IMR-90 (cell line): ENCODE measurements at regions not wholly inside any gene's neighbourhood (a gene's known extent, or its start where the extent isn't known, plus 50 kb on each side); places are given as distances from the start of the nearest gene placed in this dataset.

Source experiments
- ATAC-seq: fragments of 200-7000 bp; cut with Tn5 transposase; 2 replicates; pipeline ENCODE4 v1.9.1; 2020; ENCODE audit warnings: low read depth, mild to moderate bottlenecking, moderate library complexity
- BruUV-seq: library from RNA; stranded (reverse); fragments of 400-500 nt; replicated peaks from 2 replicates; lab custom pipeline; 2021; lab: Mats Ljungman, UMichigan
- CTCF ChIA-PET: fragments of 300-600 bp; formaldehyde crosslinking; extraction: SDS; loops from one replicate; lab custom pipeline; 2021; ENCODE audit warnings: antibody characterized with exemption; lab: Yijun Ruan, JAX
- POLR2A ChIA-PET: fragments of 300-600 bp; sonication (Branson Sonifier 250); formaldehyde crosslinking; loops from one replicate; lab custom pipeline; 2022; ENCODE audit warnings: antibody characterized with exemption; ENCODE audit not compliant: unreplicated experiment; lab: Charles Lee
- DNase-seq: peaks from one replicate; pipeline ENCODE4 v3.0.0; 2013
- H2AFZ ChIP-seq: replicated peaks from 2 replicates; pipeline ENCODE3; 2013; ENCODE audit warnings: low read length, mild to moderate bottlenecking; ENCODE audit not compliant: poor library complexity
- H2AK5ac ChIP-seq: 2 replicates; pipeline ENCODE4 v1.6.1; 2013; ENCODE audit warnings: low read depth, low read length, inconsistent platforms
- H2AK9ac ChIP-seq: replicated peaks from 2 replicates; pipeline ENCODE3; 2013; ENCODE audit warnings: mild to moderate bottlenecking, low read depth, low read length, moderate library complexity; ENCODE audit not compliant: poor library complexity
- H2BK120ac ChIP-seq: 2 replicates; pipeline ENCODE4 v1.6.1; 2013; ENCODE audit warnings: low read depth, low read length, inconsistent platforms
- H2BK15ac ChIP-seq: 3 replicates; pipeline ENCODE4 v1.6.1; 2013; ENCODE audit warnings: low read depth, low read length, inconsistent platforms
- H2BK20ac ChIP-seq: 2 replicates; pipeline ENCODE4 v1.6.1; 2013; ENCODE audit warnings: low read depth, mild to moderate bottlenecking, inconsistent platforms, low read length, moderate library complexity
- H2BK5ac ChIP-seq: 2 replicates; pipeline ENCODE4 v1.6.1; 2013; ENCODE audit warnings: mild to moderate bottlenecking, low read depth, low read length, inconsistent platforms; ENCODE audit not compliant: poor library complexity, severe bottlenecking
- H3K14ac ChIP-seq: replicated peaks from 2 replicates; pipeline ENCODE4 v1.6.1; 2013; ENCODE audit warnings: low read depth, low read length, inconsistent platforms
- H3K18ac ChIP-seq: 2 replicates; pipeline ENCODE4 v1.6.1; 2013; ENCODE audit warnings: low read depth, low read length, control low read depth
- H3K23ac ChIP-seq: 2 replicates; pipeline ENCODE4 v1.6.1; 2013; ENCODE audit warnings: low read depth, low read length, inconsistent platforms
- H3K27ac ChIP-seq: 2 replicates; pipeline ENCODE4 v1.5.1; 2013; ENCODE audit warnings: mild to moderate bottlenecking, control low read depth, low read length; ENCODE audit not compliant: insufficient read depth
- H3K27me3 ChIP-seq: 2 replicates; pipeline ENCODE4 v1.6.1; 2013; ENCODE audit warnings: low read length; ENCODE audit not compliant: control insufficient read depth, insufficient read depth
- H3K36me3 ChIP-seq: 2 replicates; pipeline ENCODE4 v1.6.1; 2013; ENCODE audit warnings: low read length, mixed read lengths; ENCODE audit not compliant: control insufficient read depth, insufficient read depth
- H3K4ac ChIP-seq: 2 replicates; pipeline ENCODE4 v1.6.1; 2013; ENCODE audit warnings: low read depth, low read length, inconsistent platforms
- H3K4me1 ChIP-seq: 2 replicates; pipeline ENCODE4 v1.6.1; 2013; ENCODE audit warnings: low read length, mixed read lengths; ENCODE audit not compliant: control insufficient read depth, insufficient read depth
- H3K4me2 ChIP-seq: 2 replicates; pipeline ENCODE4 v1.6.1; 2013; ENCODE audit warnings: low read depth, mild to moderate bottlenecking, control low read depth, low read length, moderate library complexity
- H3K4me3 ChIP-seq: 2 replicates; pipeline ENCODE4 v1.5.1; 2013; ENCODE audit warnings: low read depth, mild to moderate bottlenecking, control low read depth, low read length, moderate library complexity; ENCODE audit not compliant: insufficient read depth
- H3K56ac ChIP-seq: 2 replicates; pipeline ENCODE4 v1.6.1; 2013; ENCODE audit warnings: low read length, inconsistent platforms; ENCODE audit not compliant: insufficient read depth; ENCODE audit errors: extremely low read depth
- H3K79me1 ChIP-seq, 2 experiments: 2 replicates each; pipeline ENCODE4 v1.6.1; 2013; ENCODE audit warnings: low read length in 2 of 2, inconsistent platforms in 1 of 2, low read depth in 1 of 2
- H3K9ac ChIP-seq: 2 replicates; pipeline ENCODE4 v1.6.1; 2013; ENCODE audit warnings: low read depth, low read length, control low read depth
- H3K9me1 ChIP-seq: 2 replicates; pipeline ENCODE4 v1.6.1; 2013; ENCODE audit warnings: low read length, inconsistent platforms; ENCODE audit not compliant: insufficient read depth
- H3K9me3 ChIP-seq: 2 replicates; pipeline ENCODE4 v1.6.1; 2013; ENCODE audit warnings: low read length; ENCODE audit not compliant: control insufficient read depth, insufficient read depth
- H4K20me1 ChIP-seq: 2 replicates; pipeline ENCODE4 v1.6.1; 2013; ENCODE audit warnings: low read length, inconsistent platforms; ENCODE audit not compliant: insufficient read depth
- H4K5ac ChIP-seq: 2 replicates; pipeline ENCODE4 v1.6.1; 2013; ENCODE audit warnings: mild to moderate bottlenecking, low read depth, low read length, control low read depth
- H4K8ac ChIP-seq, 2 experiments: 2 replicates each; pipeline ENCODE4 v1.6.1; 2013; ENCODE audit warnings: low read depth in 2 of 2, low read length in 2 of 2, control low read depth in 1 of 2, inconsistent platforms in 1 of 2
- H4K91ac ChIP-seq: 2 replicates; pipeline ENCODE4 v1.6.1; 2013; ENCODE audit warnings: low read depth, low read length, inconsistent platforms; ENCODE audit not compliant: insufficient read depth
- BHLHE40 ChIP-seq: fragments of 150-350 bp; IDR thresholded peaks from 2 replicates; pipeline ENCODE4 v1.6.1; 2016; ENCODE audit warnings: mild to moderate bottlenecking, low read depth, low read length
- CEBPB ChIP-seq: IDR thresholded peaks from 2 replicates; pipeline ENCODE4 v1.6.1; 2012; ENCODE audit warnings: low read depth, low read length, improper control_type of control experiment
- CHD1 ChIP-seq: IDR thresholded peaks from 2 replicates; pipeline ENCODE4 v1.6.1; 2012; ENCODE audit warnings: low read depth, low read length, improper control_type of control experiment
- CTCF ChIP-seq: conservative IDR thresholded peaks from 2 replicates; pipeline ENCODE4 v1.5.1; 2012; ENCODE audit warnings: mild to moderate bottlenecking, low read depth, low read length, improper control_type of control experiment
- FOS ChIP-seq: fragments of 150-350 bp; IDR thresholded peaks from 2 replicates; pipeline ENCODE4 v1.6.1; 2016; ENCODE audit warnings: low read depth, low read length
- MAFK ChIP-seq: IDR thresholded peaks from 2 replicates; pipeline ENCODE4 v1.6.1; 2012; ENCODE audit warnings: low read depth, low read length, improper control_type of control experiment
- MAZ ChIP-seq: IDR thresholded peaks from 2 replicates; pipeline ENCODE4 v1.6.1; 2012; ENCODE audit warnings: low read depth, mild to moderate bottlenecking, low read length, improper control_type of control experiment, moderate library complexity, borderline replicate concordance
- MXI1 ChIP-seq: IDR thresholded peaks from 2 replicates; pipeline ENCODE4 v1.6.1; 2012; ENCODE audit warnings: low read depth, mild to moderate bottlenecking, low read length, moderate library complexity, borderline replicate concordance
- NFE2L2 ChIP-seq: fragments of 150-350 bp; IDR thresholded peaks from 2 replicates; pipeline ENCODE4 v1.6.1; 2016; ENCODE audit warnings: low read depth, mild to moderate bottlenecking, low read length
- POLR2A ChIP-seq: IDR thresholded peaks from 2 replicates; pipeline ENCODE4 v1.6.1; 2012; ENCODE audit warnings: mild to moderate bottlenecking, low read depth, low read length
- RAD21 ChIP-seq: IDR thresholded peaks from 2 replicates; pipeline ENCODE4 v1.6.1; 2012; ENCODE audit warnings: low read length, improper control_type of control experiment
- RCOR1 ChIP-seq: IDR thresholded peaks from 2 replicates; pipeline ENCODE4 v1.6.1; 2012; ENCODE audit warnings: mild to moderate bottlenecking, low read length, improper control_type of control experiment; ENCODE audit not compliant: insufficient replicate concordance
- RFX5 ChIP-seq: IDR thresholded peaks from 2 replicates; pipeline ENCODE4 v1.8.0; 2012; ENCODE audit warnings: low read depth, mild to moderate bottlenecking, low read length, moderate library complexity
- SMC3 ChIP-seq: fragments of 150-350 bp; IDR thresholded peaks from 2 replicates; pipeline ENCODE4 v1.6.1; 2016; ENCODE audit warnings: low read depth, mild to moderate bottlenecking, antibody characterized with exemption, low read length, moderate library complexity
- USF2 ChIP-seq: fragments of 150-350 bp; IDR thresholded peaks from 2 replicates; pipeline ENCODE4 v1.6.1; 2017; ENCODE audit warnings: mild to moderate bottlenecking, antibody characterized with exemption, low read length, low read depth
- WGBS, 2 experiments: methylation state at CpG; one replicate each; pipeline versions ENCODE4 v1.1.5 to v1.1.7; 2013; ENCODE audit warnings: missing lambda C conversion rate in 2 of 2; ENCODE audit not compliant: insufficient read length in 1 of 2; ENCODE audit errors: extremely low coverage in 2 of 2; 5-methylcytosine and 5-hydroxymethylcytosine counted together
- dilution Hi-C: fragments of 300-500 bp; cut with HindIII; formaldehyde crosslinking; loops from one replicate; pipeline ENCODE4 v1.14.3; 2018; ENCODE audit warnings: low sequenced_read_pairs; ENCODE audit not compliant: unreplicated experiment
- in situ Hi-C: fragments of 300-500 bp; cut with MboI; formaldehyde crosslinking; loops from 3 replicates; pipeline ENCODE4 v1.14.3; 2019; ENCODE audit warnings: low sequenced_read_pairs, inconsistent platforms, mixed read lengths
- intact Hi-C: fragments of 100-400 bp; cut with micrococcal nuclease; formaldehyde crosslinking; loops from 2 replicates; pipeline ENCODE4 v1.10.0; 2022
- TF ChIP-seq, protein P1 (sequence below): fragments of 150-350 bp; IDR thresholded peaks from 2 replicates; pipeline ENCODE4 v1.6.1; 2016; ENCODE audit warnings: low read depth, mild to moderate bottlenecking, low read length, moderate library complexity, borderline replicate concordance

DNA sequence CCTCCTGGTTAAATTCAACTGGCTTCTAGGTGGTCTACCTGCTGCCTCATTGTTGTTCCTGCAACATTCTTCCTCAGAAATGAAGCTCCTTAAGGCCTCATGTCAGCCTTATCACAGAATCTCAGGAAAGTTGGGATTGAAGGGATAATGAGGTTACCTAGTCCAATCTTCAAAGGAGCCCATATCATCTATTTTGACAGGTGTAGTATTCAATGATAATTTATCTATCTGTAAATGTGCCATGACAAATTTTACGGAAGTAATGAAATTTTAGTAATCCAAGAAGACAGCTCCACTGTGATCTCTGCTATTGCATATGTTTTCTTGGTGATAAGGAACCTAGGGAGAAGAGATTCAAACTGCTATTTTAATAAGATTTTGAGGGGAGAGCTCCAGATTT lies 973.8 kb downstream of the ROBO2 start:
- no CpG with 5 or more reads among the region's 1 CpG for WGBS, 2 experiments
- no peak overlapping the region for H2BK5ac ChIP-seq
- no TSS peak for BruUV-seq
- no peak overlapping the region for H2BK120ac ChIP-seq
- H3K27me3 ChIP-seq: no peaks in the 10 kb centered on the region
- H3K4ac ChIP-seq: no peak overlapping the region
- no peaks in the 10 kb centered on the region for H3K4me1 ChIP-seq
- H4K91ac ChIP-seq: no peak overlapping the region
- in situ Hi-C loops (no loop called here), intact Hi-C loops (no loop called here), dilution Hi-C loops (no loop called here)
- H3K4me3 ChIP-seq: no peak overlapping the region
- H4K20me1 ChIP-seq: no peaks in the 10 kb centered on the region
- H3K9me3 ChIP-seq: no peaks in the 10 kb centered on the region
- no peak overlapping the region for H2AK5ac ChIP-seq
- ChIA-PET CTCF (interaction anchor here (1.1 to 1.8 kb wide), 2 partner anchors 18 to 93 kb away, joined by 3 to 4 read pairs; no protein-coding TSS in a partner anchor), POLR2A (no interaction called here)
- no peak for TF ChIP-seq RFX5
- TF ChIP-seq NFE2L2: no peak
- TF ChIP-seq MAFK: no peak
- TF ChIP-seq RCOR1: no peak
- TF ChIP-seq SMC3: no peak
- no peak for TF ChIP-seq POLR2A
- TF ChIP-seq, protein P1, sequence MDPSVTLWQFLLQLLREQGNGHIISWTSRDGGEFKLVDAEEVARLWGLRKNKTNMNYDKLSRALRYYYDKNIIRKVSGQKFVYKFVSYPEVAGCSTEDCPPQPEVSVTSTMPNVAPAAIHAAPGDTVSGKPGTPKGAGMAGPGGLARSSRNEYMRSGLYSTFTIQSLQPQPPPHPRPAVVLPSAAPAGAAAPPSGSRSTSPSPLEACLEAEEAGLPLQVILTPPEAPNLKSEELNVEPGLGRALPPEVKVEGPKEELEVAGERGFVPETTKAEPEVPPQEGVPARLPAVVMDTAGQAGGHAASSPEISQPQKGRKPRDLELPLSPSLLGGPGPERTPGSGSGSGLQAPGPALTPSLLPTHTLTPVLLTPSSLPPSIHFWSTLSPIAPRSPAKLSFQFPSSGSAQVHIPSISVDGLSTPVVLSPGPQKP: no peak
- TF ChIP-seq CEBPB: no peak
- TF ChIP-seq MXI1: no peak
- no peak for TF ChIP-seq USF2
- TF ChIP-seq MAZ: no peak
- no peak for TF ChIP-seq CTCF
- no peak for TF ChIP-seq CHD1
- TF ChIP-seq BHLHE40: no peak
- no peak for TF ChIP-seq FOS
- no peak for TF ChIP-seq RAD21
- H2BK20ac ChIP-seq: no peak overlapping the region
- no peak overlapping the region for H3K4me2 ChIP-seq
- H3K18ac ChIP-seq: no peak overlapping the region
- H3K9ac ChIP-seq: no peak overlapping the region
- H2AK9ac ChIP-seq: no peak overlapping the region
- no peak overlapping the region for H4K5ac ChIP-seq
- no peaks in the 10 kb centered on the region for H3K79me1 ChIP-seq
- no peak overlapping the region for H3K27ac ChIP-seq
- no peaks in the 10 kb centered on the region for H3K36me3 ChIP-seq
- no peak overlapping the region for H3K14ac ChIP-seq
- ATAC-seq: no peak
- no peak overlapping the region for H3K56ac ChIP-seq
- H3K23ac ChIP-seq: no peak overlapping the region
- no peak overlapping the region for H4K8ac ChIP-seq
- no peaks in the 10 kb centered on the region for H3K9me1 ChIP-seq
- no peak overlapping the region for H2BK15ac ChIP-seq
- no peak overlapping the region for H2AFZ ChIP-seq
- DNase-seq: no peak
